ENCODE measurements at regions not wholly inside any gene's neighbourhood (a gene's known extent, or its start where the extent isn't known, plus 50 kb on each side); places are given as distances from the start of the nearest gene placed in this dataset.

DNA sequence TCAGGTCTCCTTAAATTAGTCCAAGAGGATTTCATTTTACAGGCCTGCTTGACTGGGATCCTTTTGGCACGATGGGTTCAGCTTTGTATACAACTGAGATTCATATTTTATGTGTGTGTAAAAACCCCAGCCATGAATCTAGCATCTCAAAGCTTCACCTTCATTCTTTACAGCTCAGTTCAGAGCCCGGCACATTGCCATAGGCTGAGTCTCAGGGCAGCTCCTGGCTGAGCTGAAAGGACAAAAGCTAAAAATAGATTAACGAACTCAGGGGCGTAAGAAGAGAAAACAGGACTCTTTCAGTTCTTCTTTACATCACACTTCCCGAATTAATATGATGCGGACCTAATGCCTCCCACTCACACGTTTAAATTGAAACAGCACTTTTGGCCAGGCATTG is 262.8 kb upstream of the PBX1 start:
- DNase-seq (ENCODE audit: extremely low read depth, low read depth): no peak
- TF ChIP-seq, protein P1, sequence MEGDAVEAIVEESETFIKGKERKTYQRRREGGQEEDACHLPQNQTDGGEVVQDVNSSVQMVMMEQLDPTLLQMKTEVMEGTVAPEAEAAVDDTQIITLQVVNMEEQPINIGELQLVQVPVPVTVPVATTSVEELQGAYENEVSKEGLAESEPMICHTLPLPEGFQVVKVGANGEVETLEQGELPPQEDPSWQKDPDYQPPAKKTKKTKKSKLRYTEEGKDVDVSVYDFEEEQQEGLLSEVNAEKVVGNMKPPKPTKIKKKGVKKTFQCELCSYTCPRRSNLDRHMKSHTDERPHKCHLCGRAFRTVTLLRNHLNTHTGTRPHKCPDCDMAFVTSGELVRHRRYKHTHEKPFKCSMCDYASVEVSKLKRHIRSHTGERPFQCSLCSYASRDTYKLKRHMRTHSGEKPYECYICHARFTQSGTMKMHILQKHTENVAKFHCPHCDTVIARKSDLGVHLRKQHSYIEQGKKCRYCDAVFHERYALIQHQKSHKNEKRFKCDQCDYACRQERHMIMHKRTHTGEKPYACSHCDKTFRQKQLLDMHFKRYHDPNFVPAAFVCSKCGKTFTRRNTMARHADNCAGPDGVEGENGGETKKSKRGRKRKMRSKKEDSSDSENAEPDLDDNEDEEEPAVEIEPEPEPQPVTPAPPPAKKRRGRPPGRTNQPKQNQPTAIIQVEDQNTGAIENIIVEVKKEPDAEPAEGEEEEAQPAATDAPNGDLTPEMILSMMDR (IDR thresholded peaks at IDR 0.05; ENCODE audit: low read depth, low read length, missing control alignments): no peak
- H3K4me3 ChIP-seq (replicated peaks; ENCODE audit: low read depth, low read length): no peak overlapping the region

DNA sequence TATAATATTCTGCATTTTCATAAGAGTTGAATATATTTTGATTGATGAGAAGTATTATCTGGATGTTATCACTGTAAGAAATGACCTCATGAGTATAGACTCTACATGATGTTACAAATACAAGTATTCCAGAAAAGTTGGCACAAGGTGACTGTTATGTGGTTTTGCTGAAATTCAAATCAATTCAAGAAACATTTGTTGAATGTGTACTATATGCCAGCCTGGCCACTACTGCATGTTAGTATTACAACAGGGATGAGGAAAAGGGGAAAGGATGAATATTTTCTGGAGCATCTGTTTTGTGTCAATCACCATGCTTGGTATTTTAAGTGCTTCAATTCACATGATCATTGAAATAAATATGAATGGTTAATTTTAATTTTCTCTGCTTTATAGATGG is 250.9 kb upstream of the PBX1 start:
- H3K4me3 ChIP-seq (replicated peaks; ENCODE audit: low read depth, low read length): no peak overlapping the region
- no peak for DNase-seq (ENCODE audit: extremely low read depth, low read depth)
- TF ChIP-seq, protein P1 (IDR thresholded peaks at IDR 0.05; ENCODE audit: low read depth, low read length, missing control alignments): no peak

- TF ChIP-seq, protein P1 (IDR thresholded peaks at IDR 0.05; ENCODE audit: low read depth, low read length, missing control alignments): no peak
- no peak for DNase-seq (ENCODE audit: extremely low read depth, low read depth)
- H3K4me3 ChIP-seq (replicated peaks; ENCODE audit: low read depth, low read length): no peak overlapping the region
Measured at GRCh38 chr1:164310166-164310565, 248.8 kb upstream of the PBX1 start.

- no peak for DNase-seq (ENCODE audit: extremely low read depth, low read depth)
- TF ChIP-seq, protein P1 (IDR thresholded peaks at IDR 0.05; ENCODE audit: low read depth, low read length, missing control alignments): no peak
Measured at GRCh38 chr1:164311377-164311776, 247.6 kb upstream of the PBX1 start.

GRCh38 chr1:164320790-164321731 is 237.9 kb upstream of the PBX1 start:
- TF ChIP-seq, protein P1 (IDR thresholded peaks at IDR 0.05; ENCODE audit: low read depth, low read length, missing control alignments): no peak
- no peak for DNase-seq (ENCODE audit: extremely low read depth, low read depth)
- peak overlapping the region; percentile 23 for H3K4me3 ChIP-seq (replicated peaks; ENCODE audit: low read depth, low read length)

More at GRCh38 chr1:164311377-164311776, 247.6 kb upstream of the PBX1 start:
- no peak overlapping the region for H3K4me3 ChIP-seq (replicated peaks; ENCODE audit: low read depth, low read length)

DNA sequence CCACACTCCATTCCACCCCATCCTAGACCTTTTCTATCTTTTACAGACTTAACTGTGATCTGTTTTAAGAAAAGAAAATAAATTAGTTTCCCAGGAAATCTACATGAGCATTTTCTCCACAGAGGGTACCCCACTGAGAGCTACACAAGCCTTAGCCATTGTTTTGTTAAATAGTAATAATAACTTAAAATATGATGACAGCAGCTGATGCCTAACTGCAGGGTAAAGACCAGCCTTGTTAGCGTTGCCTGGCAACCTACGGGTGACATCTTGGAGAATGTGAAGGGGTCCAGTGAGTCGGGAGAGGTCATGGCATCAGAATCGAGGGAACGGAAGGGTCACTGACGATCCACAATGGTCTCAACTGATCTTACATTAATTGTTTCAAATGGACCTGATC is 233.2 kb upstream of the PBX1 start:
- no peak overlapping the region for H3K4me3 ChIP-seq (replicated peaks; ENCODE audit: low read depth, low read length)
- no peak for DNase-seq (ENCODE audit: extremely low read depth, low read depth)
- TF ChIP-seq, protein P1 (IDR thresholded peaks at IDR 0.05; ENCODE audit: low read depth, low read length, missing control alignments): no peak
